ENCODE measurements at regions not wholly inside any gene's neighbourhood (a gene's known extent, or its start where the extent isn't known, plus 50 kb on each side); places are given as distances from the start of the nearest gene placed in this dataset.

DNA sequence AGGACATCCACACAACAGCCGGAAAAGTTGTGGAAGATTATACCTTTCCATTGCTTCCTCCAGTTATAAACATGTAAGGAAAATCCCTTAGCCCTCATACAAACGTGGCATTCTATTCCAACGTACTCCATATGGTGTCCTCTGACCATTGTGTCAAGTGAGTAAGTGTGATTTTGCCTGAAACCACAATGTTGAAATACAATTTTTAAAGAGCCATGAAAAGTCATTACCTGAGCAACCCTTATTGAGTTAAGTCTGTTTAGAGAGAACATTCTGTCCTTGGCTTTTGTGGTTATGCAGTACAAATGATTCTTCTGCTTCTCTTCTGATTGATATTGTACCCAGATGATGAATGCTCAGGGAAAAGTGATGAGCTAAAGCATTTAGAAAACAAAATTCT, 530.1 kb downstream of the HAO1 start:
- no peaks in the 10 kb centered on the region for H3K9me1 ChIP-seq (ENCODE audit: insufficient read depth, low read length)
- H2BK15ac ChIP-seq (ENCODE audit: low read depth, low read length) = no peak overlapping the region
- H3K9me3 ChIP-seq (ENCODE audit: control insufficient read depth, insufficient read depth, low read length) = no peaks in the 10 kb centered on the region
- ChIA-PET CTCF (no interaction called here), POLR2A (ENCODE audit: unreplicated experiment) (no interaction called here)
- no peaks in the 10 kb centered on the region for H3K27me3 ChIP-seq (ENCODE audit: control insufficient read depth, insufficient read depth, low read length)
- no peak overlapping the region for H3K56ac ChIP-seq (ENCODE audit: extremely low read depth, insufficient read depth, low read length)
- no peaks in the 10 kb centered on the region for H3K36me3 ChIP-seq (ENCODE audit: control insufficient read depth, insufficient read depth, low read length)
- H2BK120ac ChIP-seq (ENCODE audit: low read depth, low read length) = no peak overlapping the region
- dilution Hi-C loops (cut with HindIII; ENCODE audit: low sequenced_read_pairs, unreplicated experiment) = no loop called here
- no peak overlapping the region for H4K5ac ChIP-seq (ENCODE audit: low read depth, low read length)
- H3K9ac ChIP-seq (ENCODE audit: low read depth, low read length) = no peak overlapping the region
- no peak overlapping the region for H2BK5ac ChIP-seq (ENCODE audit: low read depth, low read length, poor library complexity, severe bottlenecking)
- no peak overlapping the region for H3K14ac ChIP-seq (replicated peaks; ENCODE audit: low read depth, low read length)
- no peak overlapping the region for H4K91ac ChIP-seq (ENCODE audit: insufficient read depth, low read depth, low read length)
- no peak overlapping the region for H2AFZ ChIP-seq (replicated peaks; ENCODE audit: low read length, poor library complexity)
- H3K23ac ChIP-seq (ENCODE audit: low read depth, low read length) = no peak overlapping the region
- no peak overlapping the region for H2AK5ac ChIP-seq (ENCODE audit: low read depth, low read length)
- ATAC-seq (ENCODE audit: low read depth) (no peak), DNase-seq (no peak)
- no peaks in the 10 kb centered on the region for H3K79me1 ChIP-seq (ENCODE audit: low read depth in 1 of 2, low read length in 2 of 2)
- no peak overlapping the region for H2AK9ac ChIP-seq (replicated peaks; ENCODE audit: low read depth, low read length, poor library complexity)
- no peak overlapping the region for H3K18ac ChIP-seq (ENCODE audit: low read depth, low read length)
- BruUV-seq (replicated peaks) = no TSS peak
- no peak overlapping the region for H3K27ac ChIP-seq (ENCODE audit: insufficient read depth, low read length)
- intact Hi-C loops (cut with micrococcal nuclease) = no loop called here
- H4K8ac ChIP-seq (ENCODE audit: low read depth in 2 of 2, low read length in 2 of 2) = no peak overlapping the region
- no CpG with 5 or more reads among the region's 3 CpGs for WGBS, 2 experiments (ENCODE audit: extremely low coverage in 2 of 2, insufficient read length in 1 of 2)
- H4K20me1 ChIP-seq (ENCODE audit: insufficient read depth, low read length) = no peaks in the 10 kb centered on the region
- TF ChIP-seq, protein P1, sequence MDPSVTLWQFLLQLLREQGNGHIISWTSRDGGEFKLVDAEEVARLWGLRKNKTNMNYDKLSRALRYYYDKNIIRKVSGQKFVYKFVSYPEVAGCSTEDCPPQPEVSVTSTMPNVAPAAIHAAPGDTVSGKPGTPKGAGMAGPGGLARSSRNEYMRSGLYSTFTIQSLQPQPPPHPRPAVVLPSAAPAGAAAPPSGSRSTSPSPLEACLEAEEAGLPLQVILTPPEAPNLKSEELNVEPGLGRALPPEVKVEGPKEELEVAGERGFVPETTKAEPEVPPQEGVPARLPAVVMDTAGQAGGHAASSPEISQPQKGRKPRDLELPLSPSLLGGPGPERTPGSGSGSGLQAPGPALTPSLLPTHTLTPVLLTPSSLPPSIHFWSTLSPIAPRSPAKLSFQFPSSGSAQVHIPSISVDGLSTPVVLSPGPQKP (IDR thresholded peaks at IDR 0.05; ENCODE audit: borderline replicate concordance, low read depth, low read length) = no peak
- TF ChIP-seq NFE2L2 (IDR thresholded peaks at IDR 0.05; ENCODE audit: low read depth, low read length) = no peak
- TF ChIP-seq CEBPB (IDR thresholded peaks at IDR 0.05; ENCODE audit: low read depth, low read length) = no peak
- TF ChIP-seq FOS (IDR thresholded peaks at IDR 0.05; ENCODE audit: low read depth, low read length) = no peak
- TF ChIP-seq, protein P2, sequence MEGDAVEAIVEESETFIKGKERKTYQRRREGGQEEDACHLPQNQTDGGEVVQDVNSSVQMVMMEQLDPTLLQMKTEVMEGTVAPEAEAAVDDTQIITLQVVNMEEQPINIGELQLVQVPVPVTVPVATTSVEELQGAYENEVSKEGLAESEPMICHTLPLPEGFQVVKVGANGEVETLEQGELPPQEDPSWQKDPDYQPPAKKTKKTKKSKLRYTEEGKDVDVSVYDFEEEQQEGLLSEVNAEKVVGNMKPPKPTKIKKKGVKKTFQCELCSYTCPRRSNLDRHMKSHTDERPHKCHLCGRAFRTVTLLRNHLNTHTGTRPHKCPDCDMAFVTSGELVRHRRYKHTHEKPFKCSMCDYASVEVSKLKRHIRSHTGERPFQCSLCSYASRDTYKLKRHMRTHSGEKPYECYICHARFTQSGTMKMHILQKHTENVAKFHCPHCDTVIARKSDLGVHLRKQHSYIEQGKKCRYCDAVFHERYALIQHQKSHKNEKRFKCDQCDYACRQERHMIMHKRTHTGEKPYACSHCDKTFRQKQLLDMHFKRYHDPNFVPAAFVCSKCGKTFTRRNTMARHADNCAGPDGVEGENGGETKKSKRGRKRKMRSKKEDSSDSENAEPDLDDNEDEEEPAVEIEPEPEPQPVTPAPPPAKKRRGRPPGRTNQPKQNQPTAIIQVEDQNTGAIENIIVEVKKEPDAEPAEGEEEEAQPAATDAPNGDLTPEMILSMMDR (conservative IDR thresholded peaks at IDR 0.05; ENCODE audit: low read depth, low read length) = no peak
- TF ChIP-seq BHLHE40 (IDR thresholded peaks at IDR 0.05; ENCODE audit: low read depth, low read length) = no peak
- no peak for TF ChIP-seq RAD21 (IDR thresholded peaks at IDR 0.05; ENCODE audit: low read length)
- TF ChIP-seq MAZ (IDR thresholded peaks at IDR 0.05; ENCODE audit: borderline replicate concordance, low read depth, low read length) = no peak
- TF ChIP-seq RFX5 (IDR thresholded peaks at IDR 0.05; ENCODE audit: low read depth, low read length) = no peak
- TF ChIP-seq MAFK (IDR thresholded peaks at IDR 0.05; ENCODE audit: low read depth, low read length) = no peak
- TF ChIP-seq RCOR1 (IDR thresholded peaks at IDR 0.05; ENCODE audit: insufficient replicate concordance, low read length) = no peak
- no peak for TF ChIP-seq SMC3 (IDR thresholded peaks at IDR 0.05; ENCODE audit: low read depth, low read length)
- TF ChIP-seq POLR2A (IDR thresholded peaks at IDR 0.05; ENCODE audit: low read depth, low read length) = no peak
- TF ChIP-seq MXI1 (IDR thresholded peaks at IDR 0.05; ENCODE audit: borderline replicate concordance, low read depth, low read length) = no peak
- TF ChIP-seq, protein P3, sequence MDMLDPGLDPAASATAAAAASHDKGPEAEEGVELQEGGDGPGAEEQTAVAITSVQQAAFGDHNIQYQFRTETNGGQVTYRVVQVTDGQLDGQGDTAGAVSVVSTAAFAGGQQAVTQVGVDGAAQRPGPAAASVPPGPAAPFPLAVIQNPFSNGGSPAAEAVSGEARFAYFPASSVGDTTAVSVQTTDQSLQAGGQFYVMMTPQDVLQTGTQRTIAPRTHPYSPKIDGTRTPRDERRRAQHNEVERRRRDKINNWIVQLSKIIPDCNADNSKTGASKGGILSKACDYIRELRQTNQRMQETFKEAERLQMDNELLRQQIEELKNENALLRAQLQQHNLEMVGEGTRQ (IDR thresholded peaks at IDR 0.05; ENCODE audit: low read depth, low read length) = no peak
- TF ChIP-seq CHD1 (IDR thresholded peaks at IDR 0.05; ENCODE audit: low read depth, low read length) = no peak
- H3K4me3 ChIP-seq (ENCODE audit: insufficient read depth, low read depth, low read length) = no peak overlapping the region
- in situ Hi-C loops (cut with MboI; ENCODE audit: low sequenced_read_pairs) = no loop called here
- no peaks in the 10 kb centered on the region for H3K4me1 ChIP-seq (ENCODE audit: control insufficient read depth, insufficient read depth, low read length)
- H3K4ac ChIP-seq (ENCODE audit: low read depth, low read length) = no peak overlapping the region
- no peak overlapping the region for H3K4me2 ChIP-seq (ENCODE audit: low read depth, low read length)
- no peak overlapping the region for H2BK20ac ChIP-seq (ENCODE audit: low read depth, low read length)
